GM18511 (cell line): ENCODE measurements at regions not wholly inside any gene's neighbourhood (a gene's known extent, or its start where the extent isn't known, plus 50 kb on each side); places are given as distances from the start of the nearest gene placed in this dataset.
A peak's percentile ranks its signal among the peaks of the same experiment; 100 is the strongest.

Experiments used
- ATAC-seq: cut with Tn5 transposase; IDR thresholded peaks from one replicate; pipeline ENCODE4 v1.9.1; 2021; ENCODE audit warnings: mild to moderate bottlenecking, moderate library complexity; ENCODE audit not compliant: unreplicated experiment

GRCh38 chr5:61820836-61821235 is 485.2 kb upstream of the KIF2A start:
- no peak for ATAC-seq

GRCh38 chr5:61821561-61821960 is 484.4 kb upstream of the KIF2A start:
- no peak for ATAC-seq

- ATAC-seq, result no peak
Observed at GRCh38 chr5:61822584-61822983, 483.4 kb upstream of the KIF2A start.

GRCh38 chr5:61823065-61823464 is 482.9 kb upstream of the KIF2A start:
- ATAC-seq, result no peak

- no peak for ATAC-seq
Observed at GRCh38 chr5:61823781-61824180, 482.2 kb upstream of the KIF2A start.

GRCh38 chr5:61824396-61824795 is 481.6 kb upstream of the KIF2A start:
- ATAC-seq, result no peak

GRCh38 chr5:61827445-61827975 is 478.5 kb upstream of the KIF2A start:
- ATAC-seq, result no peak

- ATAC-seq, result no peak
Observed at GRCh38 chr5:61828856-61829255, 477.1 kb upstream of the KIF2A start.

- no peak for ATAC-seq
Observed at GRCh38 chr5:61831736-61832135, 474.3 kb upstream of the KIF2A start.

GRCh38 chr5:61837788-61838187 is 468.2 kb upstream of the KIF2A start:
- ATAC-seq, result no peak

- ATAC-seq, result no peak
Observed at GRCh38 chr5:61840361-61840760, 465.6 kb upstream of the KIF2A start.

- ATAC-seq, result no peak
Observed at GRCh38 chr5:61842840-61843239, 463.2 kb upstream of the KIF2A start.

- ATAC-seq, result no peak
Observed at GRCh38 chr5:61850696-61851095, 455.3 kb upstream of the KIF2A start.

GRCh38 chr5:61854531-61854930 is 451.5 kb upstream of the KIF2A start:
- ATAC-seq, result no peak

GRCh38 chr5:61860978-61861377 is 445.0 kb upstream of the KIF2A start:
- ATAC-seq, result no peak

GRCh38 chr5:61866930-61867329 is 439.1 kb upstream of the KIF2A start:
- ATAC-seq, result peak; percentile 90

- no peak for ATAC-seq
Observed at GRCh38 chr5:61869333-61869732, 436.7 kb upstream of the KIF2A start.

- ATAC-seq, result no peak
Observed at GRCh38 chr5:61878471-61878870, 427.5 kb upstream of the KIF2A start.

- no peak for ATAC-seq
Observed at GRCh38 chr5:61881821-61882487, 424.1 kb upstream of the KIF2A start.

- ATAC-seq, result no peak
Observed at GRCh38 chr5:61882901-61883500, 423.0 kb upstream of the KIF2A start.

- ATAC-seq, result no peak
Observed at GRCh38 chr5:61884252-61884855, 421.7 kb upstream of the KIF2A start.

- no peak for ATAC-seq
Observed at GRCh38 chr5:61886214-61886613, 419.8 kb upstream of the KIF2A start.
